GM21515 (cell line): ENCODE measurements at regions not wholly inside any gene's neighbourhood (a gene's known extent, or its start where the extent isn't known, plus 50 kb on each side); places are given as distances from the start of the nearest gene placed in this dataset.

Source experiments
- ATAC-seq: cut with Tn5 transposase; IDR thresholded peaks from one replicate; pipeline ENCODE4 v1.9.1; 2021; ENCODE audit not compliant: unreplicated experiment

GRCh38 chr7:131964203-131964602 lies 407.8 kb upstream of the PODXL start:
- ATAC-seq: no peak

- ATAC-seq: no peak
Observed at GRCh38 chr7:131961054-131961680, 404.7 kb upstream of the PODXL start.

- ATAC-seq: no peak
Observed at GRCh38 chr7:131959106-131959812, 402.8 kb upstream of the PODXL start.

GRCh38 chr7:131957338-131958020 lies 401.1 kb upstream of the PODXL start:
- no peak for ATAC-seq

GRCh38 chr7:131956864-131957263 lies 400.4 kb upstream of the PODXL start:
- no peak for ATAC-seq

GRCh38 chr7:131955679-131956078 lies 399.3 kb upstream of the PODXL start:
- no peak for ATAC-seq

- no peak for ATAC-seq
Observed at GRCh38 chr7:131953184-131953583, 396.8 kb upstream of the PODXL start.

GRCh38 chr7:131952365-131952764 lies 395.9 kb upstream of the PODXL start:
- no peak for ATAC-seq

GRCh38 chr7:131950758-131951157 lies 394.3 kb upstream of the PODXL start:
- no peak for ATAC-seq

- no peak for ATAC-seq
Observed at GRCh38 chr7:131949659-131950058, 393.2 kb upstream of the PODXL start.

- no peak for ATAC-seq
Observed at GRCh38 chr7:131948434-131949053, 392.1 kb upstream of the PODXL start.

GRCh38 chr7:131947661-131948060 lies 391.2 kb upstream of the PODXL start:
- ATAC-seq: no peak

GRCh38 chr7:131945957-131946544 lies 389.6 kb upstream of the PODXL start:
- ATAC-seq: no peak

GRCh38 chr7:131945313-131945911 lies 389.0 kb upstream of the PODXL start:
- peak; percentile 67 for ATAC-seq

- ATAC-seq: no peak
Observed at GRCh38 chr7:131944556-131945069, 388.2 kb upstream of the PODXL start.

GRCh38 chr7:131943646-131944045 lies 387.2 kb upstream of the PODXL start:
- ATAC-seq: no peak

GRCh38 chr7:131943211-131943610 lies 386.8 kb upstream of the PODXL start:
- no peak for ATAC-seq

- ATAC-seq: no peak
Observed at GRCh38 chr7:131942287-131943150, 386.1 kb upstream of the PODXL start.

GRCh38 chr7:131941291-131941690 lies 384.9 kb upstream of the PODXL start:
- no peak for ATAC-seq
